SU-DHL-6 (cell line): ENCODE measurements at regions not wholly inside any gene's neighbourhood (a gene's known extent, or its start where the extent isn't known, plus 50 kb on each side); places are given as distances from the start of the nearest gene placed in this dataset.

ENCODE experiments used
- H2AFZ ChIP-seq: fragments of 200-600 bp; sonication (generic); 2 replicates; pipeline ENCODE4 v1.6.1; 2014; ENCODE audit warnings: low read depth, mild to moderate bottlenecking, moderate library complexity, mixed read lengths, antibody characterized with exemption, low read length; ENCODE audit not compliant: severe bottlenecking
- H3F3A ChIP-seq: fragments of 200-600 bp; shearing (Covaris generic); 2 replicates; pipeline ENCODE4 v1.6.0; 2016; ENCODE audit warnings: antibody characterized with exemption, mild to moderate bottlenecking; ENCODE audit not compliant: insufficient read depth
- H3K27ac ChIP-seq: fragments of 200-600 bp; sonication (generic); 2 replicates; pipeline ENCODE4 v1.5.1; 2016; ENCODE audit warnings: low read depth, mild to moderate bottlenecking, low read length, moderate library complexity, mixed read lengths
- H3K27me3 ChIP-seq: fragments of 200-600 bp; sonication (generic), shearing (Covaris generic); 2 replicates; pipeline ENCODE4 v1.6.0; 2014; ENCODE audit warnings: mild to moderate bottlenecking, low read length
- H3K36me3 ChIP-seq: fragments of 200-600 bp; sonication (generic); 2 replicates; pipeline ENCODE4 v1.6.1; 2014; ENCODE audit warnings: mild to moderate bottlenecking, low read length, mixed read lengths
- H3K4me2 ChIP-seq: fragments of 300-600, 200-600 bp; shearing (Covaris generic), sonication (generic); 2 replicates; pipeline ENCODE4 v1.6.0; 2014; ENCODE audit warnings: low read length, low read depth, mild to moderate bottlenecking; ENCODE audit not compliant: poor library complexity, severe bottlenecking
- H3K4me3 ChIP-seq: fragments of 200-600 bp; sonication (generic); 2 replicates; pipeline ENCODE4 v1.5.1; 2014; ENCODE audit warnings: antibody characterized with exemption, low read length, mild to moderate bottlenecking, mixed read lengths; ENCODE audit not compliant: insufficient read depth, poor library complexity, severe bottlenecking
- H3K79me2 ChIP-seq: fragments of 200-600 bp; sonication (generic); 2 replicates; pipeline ENCODE4 v1.6.1; 2014; ENCODE audit warnings: mild to moderate bottlenecking, low read length, moderate library complexity; ENCODE audit not compliant: insufficient read depth
- H3K9ac ChIP-seq: fragments of 200-600 bp; sonication (generic); 2 replicates; pipeline ENCODE4 v1.7.0; 2014; ENCODE audit warnings: mild to moderate bottlenecking, low read length
- H3K9me2 ChIP-seq: fragments of 200-600 bp; sonication (generic); replicated peaks from 2 replicates; pipeline ENCODE4 v1.6.1; 2014; ENCODE audit warnings: low read length; ENCODE audit not compliant: insufficient read depth
- H3K9me3 ChIP-seq: fragments of 200-600 bp; sonication (generic); 2 replicates; pipeline ENCODE4 v1.6.1; 2014; ENCODE audit warnings: low read length, mixed read lengths; ENCODE audit not compliant: insufficient read depth
- H4K20me1 ChIP-seq: fragments of 200-600 bp; sonication (generic); 2 replicates; pipeline ENCODE4 v1.6.1; 2014; ENCODE audit warnings: low read depth, mild to moderate bottlenecking, antibody characterized with exemption, low read length, moderate library complexity, mixed read lengths
- CTCF ChIP-seq: fragments of 200-600 bp; sonication (generic); IDR thresholded peaks from one replicate; pipeline ENCODE4 v1.5.1; 2017; ENCODE audit warnings: antibody characterized with exemption, mild to moderate bottlenecking, low read length, moderate library complexity; ENCODE audit not compliant: insufficient read depth, poor library complexity, severe bottlenecking
- EZH2phosphoT487 ChIP-seq: fragments of 200-600 bp; sonication (generic), shearing (Covaris generic); conservative IDR thresholded peaks from 2 replicates; pipeline ENCODE4 v1.6.1; 2018; ENCODE audit warnings: mild to moderate bottlenecking, antibody characterized with exemption, low read length, moderate library complexity, mixed read lengths

GRCh38 chr18:60646725-60647124, 274.1 kb upstream of the MC4R start:
- no peak overlapping the region for H3K9ac ChIP-seq
- H2AFZ ChIP-seq: no peak overlapping the region
- H3K9me2 ChIP-seq: no peaks in the 10 kb centered on the region
- no peaks in the 10 kb centered on the region for H3K36me3 ChIP-seq
- H3K4me2 ChIP-seq: no peak overlapping the region
- no peaks in the 10 kb centered on the region for H3F3A ChIP-seq
- no peaks in the 10 kb centered on the region; the same call in 1 of the 2 replicates for H3K27me3 ChIP-seq
- no peaks in the 10 kb centered on the region for H4K20me1 ChIP-seq
- TF ChIP-seq EZH2phosphoT487 (no peak), CTCF (no peak)
- H3K9me3 ChIP-seq: no peaks in the 10 kb centered on the region
- H3K79me2 ChIP-seq: no peaks in the 10 kb centered on the region
- no peak overlapping the region for H3K27ac ChIP-seq
- H3K4me3 ChIP-seq: no peak overlapping the region

- Histone ChIP-seq H4K20me1 (no peaks in the 10 kb centered on the region), H3K79me2 (no peaks in the 10 kb centered on the region), H3K9me3 (no peaks in the 10 kb centered on the region), H2AFZ (no peak overlapping the region), H3K27ac (no peak overlapping the region), H3K9ac (no peak overlapping the region), H3F3A (no peaks in the 10 kb centered on the region), H3K9me2 (no peaks in the 10 kb centered on the region), H3K36me3 (no peaks in the 10 kb centered on the region), H3K4me3 (no peak overlapping the region), H3K27me3 (no peaks in the 10 kb centered on the region; the same call in 1 of the 2 replicates), H3K4me2 (no peak overlapping the region)
- TF ChIP-seq EZH2phosphoT487 (no peak), CTCF (no peak)
Observed at GRCh38 chr18:60649107-60649506, 276.5 kb upstream of the MC4R start.

GRCh38 chr18:60649842-60650536, 277.4 kb upstream of the MC4R start:
- Histone ChIP-seq H3K27me3 (no peaks in the 10 kb centered on the region; the same call in 1 of the 2 replicates), H3K4me2 (no peak overlapping the region), H3K79me2 (no peaks in the 10 kb centered on the region), H3K36me3 (no peaks in the 10 kb centered on the region), H4K20me1 (no peaks in the 10 kb centered on the region), H3K9me3 (no peaks in the 10 kb centered on the region), H3K4me3 (no peak overlapping the region), H3K9ac (no peak overlapping the region), H3K27ac (no peak overlapping the region), H2AFZ (no peak overlapping the region), H3F3A (no peaks in the 10 kb centered on the region), H3K9me2 (no peaks in the 10 kb centered on the region)
- TF ChIP-seq EZH2phosphoT487 (no peak), CTCF (no peak)
